ENCODE measurements at regions not wholly inside any gene's neighbourhood (a gene's known extent, or its start where the extent isn't known, plus 50 kb on each side); places are given as distances from the start of the nearest gene placed in this dataset.
"Not testable (repeated sequence)": the region's sequence is repeated elsewhere in the genome, so short reads cannot be mapped to it uniquely, and the experiment has no call there.

DNA sequence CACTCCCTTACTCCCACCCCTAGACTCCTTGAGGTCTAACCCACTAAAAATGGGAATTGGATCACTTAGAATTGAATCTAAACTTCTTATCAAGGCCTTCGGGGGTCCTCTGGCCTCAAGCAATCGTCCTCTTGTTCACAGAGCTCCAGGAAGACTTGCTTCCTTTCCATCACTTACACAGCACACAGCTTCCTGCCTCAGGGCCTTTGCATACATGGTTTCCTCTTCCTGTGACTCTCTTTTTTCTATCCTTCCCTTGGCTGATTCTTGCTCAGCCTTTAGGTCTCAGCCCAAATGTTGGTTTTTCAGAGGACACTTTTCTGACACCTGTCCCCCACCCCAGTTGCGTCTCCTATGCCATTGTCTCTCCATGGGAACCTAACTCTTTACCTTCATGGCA lies 50.0 kb upstream of the ALDH1B1 start:
- no peak for DNase-seq (ENCODE audit: low spot score)

GRCh38 chr9:38342096-38342495 lies 50.4 kb upstream of the ALDH1B1 start:
- no peak for DNase-seq (ENCODE audit: low spot score)

- DNase-seq (ENCODE audit: low spot score), result no peak
Observed at GRCh38 chr9:38339496-38339895, 53.0 kb upstream of the ALDH1B1 start.

GRCh38 chr9:38339087-38339486 lies 53.4 kb upstream of the ALDH1B1 start:
- DNase-seq (ENCODE audit: low spot score), result no peak

DNA sequence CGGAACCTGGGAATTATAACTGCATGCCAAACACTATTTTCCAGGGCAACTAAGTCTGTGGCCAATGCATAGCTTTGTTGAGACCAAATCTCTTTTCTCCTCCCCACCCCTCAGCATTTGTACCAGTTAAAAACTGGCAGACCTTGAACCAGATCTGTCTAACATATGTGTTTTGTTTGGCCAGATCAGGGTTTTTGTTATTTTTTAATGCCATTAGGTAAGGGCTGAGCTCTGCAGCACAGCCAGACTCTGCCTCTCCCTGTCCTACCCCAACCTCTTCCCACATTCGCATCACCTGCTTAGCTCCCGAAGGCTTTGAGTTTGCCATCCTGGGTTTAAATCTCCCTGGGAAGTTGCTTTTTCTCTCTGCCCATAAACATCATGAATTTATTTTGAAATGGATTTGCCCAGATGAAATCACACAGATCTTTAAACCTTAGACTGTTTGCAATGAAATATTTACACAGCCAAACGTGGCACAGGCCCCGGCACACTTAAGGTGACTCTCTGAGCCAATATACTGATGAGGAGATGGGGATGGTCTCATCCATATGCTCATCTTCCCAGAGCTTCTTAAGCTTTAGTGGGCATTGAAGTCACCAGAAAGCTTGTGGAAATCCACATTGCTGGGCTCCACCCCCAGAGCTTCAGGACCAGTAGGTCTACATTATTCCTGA lies 54.0 kb upstream of the ALDH1B1 start:
- DNase-seq (ENCODE audit: low spot score), result no peak

- DNase-seq (ENCODE audit: low spot score), result no peak
Observed at GRCh38 chr9:38337706-38338264, 54.7 kb upstream of the ALDH1B1 start.

DNA sequence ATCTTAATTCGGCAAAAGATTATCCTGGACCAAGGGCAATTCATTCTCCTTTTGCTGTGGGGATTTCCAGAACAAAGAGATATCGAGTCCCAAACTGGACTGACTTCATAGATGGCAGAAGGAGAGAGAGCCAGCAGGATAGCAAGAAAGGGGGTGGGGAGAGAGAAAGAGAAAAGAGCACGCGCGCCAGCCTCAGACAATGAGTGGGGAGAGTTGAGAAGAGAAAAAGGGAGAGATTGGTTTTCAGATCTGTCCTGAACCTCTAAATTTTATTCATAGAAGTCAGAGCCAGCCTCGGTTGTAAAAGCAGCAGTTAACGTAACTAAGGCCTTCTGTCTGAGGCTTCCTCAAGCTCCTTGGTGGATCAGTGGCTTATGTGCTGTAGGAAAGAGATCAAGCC lies 55.3 kb upstream of the ALDH1B1 start:
- DNase-seq (ENCODE audit: low spot score), result no peak

DNA sequence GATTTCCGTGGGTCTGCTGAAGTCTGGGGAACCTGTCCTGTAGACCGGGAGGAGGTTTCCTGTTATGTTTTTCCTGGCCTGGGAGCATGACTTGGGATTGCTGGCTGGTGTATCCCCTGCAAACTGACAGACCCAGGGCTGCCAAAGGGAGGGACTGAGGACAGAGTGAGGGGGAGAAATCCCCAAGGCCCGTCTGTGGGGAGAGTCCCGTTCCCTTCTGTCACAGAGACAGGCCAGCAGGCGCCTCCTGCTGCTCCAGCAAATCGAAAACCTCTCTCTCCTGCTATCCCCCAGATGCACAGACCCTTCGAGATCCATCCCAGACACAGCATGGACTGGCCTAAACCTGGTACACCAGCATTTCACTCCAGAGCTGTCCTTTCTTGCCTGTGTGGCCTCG lies 56.2 kb upstream of the ALDH1B1 start:
- no peak for DNase-seq (ENCODE audit: low spot score)

DNA sequence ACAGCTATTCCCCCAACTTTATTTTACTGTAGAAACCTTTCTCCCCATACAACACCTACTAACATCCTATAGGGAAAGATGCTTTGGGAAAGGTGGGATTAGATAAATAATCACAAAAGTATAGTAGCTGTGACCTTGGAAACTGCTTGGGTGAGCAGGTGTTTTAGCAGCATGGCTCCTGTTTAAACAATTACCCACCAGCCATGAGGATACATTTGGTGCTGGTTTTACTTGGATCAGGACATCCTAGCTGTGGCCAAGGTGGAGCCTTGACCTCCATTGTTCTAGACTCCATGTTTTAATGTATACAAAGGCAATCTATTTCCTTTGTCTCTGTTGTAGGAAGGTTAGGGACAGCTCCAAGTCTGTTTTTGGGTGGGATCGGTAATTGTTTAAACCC lies 56.8 kb upstream of the ALDH1B1 start:
- no peak for DNase-seq (ENCODE audit: low spot score)

DNA sequence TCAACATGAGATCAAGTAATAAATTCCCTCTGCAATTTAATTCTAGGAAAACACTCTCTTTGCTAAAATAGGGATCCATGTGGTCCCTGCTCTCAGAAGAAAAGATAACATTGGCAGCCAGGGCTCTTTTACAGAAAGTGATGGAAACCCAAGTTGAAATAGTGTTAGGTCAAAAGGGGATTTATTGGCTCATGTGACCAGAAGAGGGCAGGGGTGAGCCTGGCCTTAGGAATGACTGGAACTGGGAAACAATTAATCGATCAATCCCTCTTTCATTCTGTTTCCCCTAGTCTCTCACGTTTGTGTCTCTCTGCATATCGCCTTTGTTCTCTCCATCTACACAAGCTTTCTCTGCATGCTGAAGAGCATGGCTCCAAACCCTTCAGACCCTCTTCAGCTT lies 58.3 kb upstream of the ALDH1B1 start:
- DNase-seq (ENCODE audit: low spot score), result peak; percentile 7

GRCh38 chr9:38333047-38333446 lies 59.5 kb upstream of the ALDH1B1 start:
- no peak for DNase-seq (ENCODE audit: low spot score)

- DNase-seq (ENCODE audit: low spot score), result no peak
Observed at GRCh38 chr9:38332625-38333024, 59.9 kb upstream of the ALDH1B1 start.

DNA sequence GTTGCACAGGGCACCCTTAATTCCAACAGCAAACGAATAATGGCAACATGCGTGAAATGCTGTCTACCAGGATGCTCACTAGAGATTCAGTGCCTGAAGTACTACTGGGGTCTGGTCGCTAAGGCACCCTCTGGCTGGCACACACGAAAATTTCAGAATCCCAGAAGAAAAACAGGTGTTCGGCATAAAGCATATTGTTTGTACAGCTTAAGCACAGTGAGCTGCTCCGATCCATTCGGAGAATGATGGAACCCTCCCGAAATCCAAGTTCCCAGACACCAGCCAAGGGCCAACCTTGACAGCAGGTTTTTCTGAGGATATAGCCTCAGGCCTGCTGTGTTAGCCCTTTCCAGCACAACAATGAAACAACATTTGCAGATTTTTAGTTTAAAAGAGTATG lies 61.4 kb upstream of the ALDH1B1 start:
- no peak for DNase-seq (ENCODE audit: low spot score)

DNA sequence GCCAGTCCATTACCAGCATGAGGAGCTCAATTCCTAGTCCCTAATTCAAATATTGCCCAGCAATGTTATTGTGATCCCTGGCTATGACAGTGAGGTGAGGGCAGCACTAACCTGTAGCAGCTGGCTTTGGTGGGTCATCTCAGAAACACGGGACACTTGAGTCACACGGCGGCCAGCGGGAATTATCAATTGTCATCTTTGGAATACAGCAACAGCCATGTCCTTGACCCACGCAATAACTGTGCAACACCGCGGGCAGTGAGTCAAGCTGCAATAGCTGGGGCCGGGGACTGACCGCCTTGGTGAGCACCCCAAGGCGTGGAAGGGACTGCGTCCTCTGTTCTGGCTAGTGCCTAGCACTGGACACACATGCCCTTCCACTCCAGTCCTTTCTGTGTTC lies 62.5 kb upstream of the ALDH1B1 start:
- DNase-seq (ENCODE audit: low spot score), result no peak

- DNase-seq (ENCODE audit: low spot score), result no peak
Observed at GRCh38 chr9:38328765-38329164, 63.7 kb upstream of the ALDH1B1 start.

GRCh38 chr9:38326122-38326521 lies 66.4 kb upstream of the ALDH1B1 start:
- DNase-seq (ENCODE audit: low spot score), result no peak

DNA sequence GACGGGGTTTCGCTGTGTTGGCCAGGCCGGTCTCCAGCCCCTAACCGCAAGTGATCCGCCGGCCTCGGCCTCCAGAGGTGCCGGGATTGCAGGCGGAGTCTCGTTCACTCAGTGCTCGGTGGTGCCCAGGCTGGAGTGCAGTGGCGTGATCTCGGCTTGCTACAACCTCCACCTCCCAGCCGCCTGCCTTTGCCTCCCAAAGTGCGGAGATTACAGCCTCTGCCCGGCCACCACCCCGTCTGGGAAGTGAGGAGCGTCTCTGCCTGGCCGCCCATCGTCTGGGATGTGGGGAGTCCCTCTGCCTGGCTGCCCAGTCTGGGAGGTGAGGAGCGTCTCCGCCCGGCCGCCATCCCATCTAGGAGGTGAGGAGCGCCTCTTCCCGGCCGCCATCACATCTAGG lies 68.3 kb upstream of the ALDH1B1 start:
- DNase-seq (ENCODE audit: low spot score), result not testable (repeated sequence)

DNA sequence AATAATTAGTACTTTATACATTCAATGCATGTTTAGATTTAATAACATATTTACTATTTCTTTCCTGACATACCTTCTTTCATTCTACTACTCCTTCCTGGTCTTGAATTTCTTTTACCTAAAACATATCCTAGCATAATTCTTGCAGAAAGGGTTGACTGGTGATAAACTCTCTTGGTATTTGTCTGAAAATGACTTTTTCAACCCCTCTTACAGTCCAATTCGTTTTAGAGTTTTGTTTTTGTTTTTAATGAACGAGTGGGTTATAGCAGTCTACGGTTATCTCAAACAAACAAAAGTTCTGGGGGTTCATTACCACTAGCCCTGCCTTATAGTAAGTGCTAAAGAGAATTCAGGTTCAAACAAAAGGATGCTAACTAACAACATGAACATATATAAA lies 69.6 kb upstream of the ALDH1B1 start:
- no peak for DNase-seq (ENCODE audit: low spot score)

- DNase-seq (ENCODE audit: low spot score), result no peak
Observed at GRCh38 chr9:38319496-38320173, 72.9 kb upstream of the ALDH1B1 start.

- no peak for DNase-seq (ENCODE audit: low spot score)
Observed at GRCh38 chr9:38318759-38319495, 73.6 kb upstream of the ALDH1B1 start.

GRCh38 chr9:38316166-38316780 lies 76.2 kb upstream of the ALDH1B1 start:
- DNase-seq (ENCODE audit: low spot score), result no peak

DNA sequence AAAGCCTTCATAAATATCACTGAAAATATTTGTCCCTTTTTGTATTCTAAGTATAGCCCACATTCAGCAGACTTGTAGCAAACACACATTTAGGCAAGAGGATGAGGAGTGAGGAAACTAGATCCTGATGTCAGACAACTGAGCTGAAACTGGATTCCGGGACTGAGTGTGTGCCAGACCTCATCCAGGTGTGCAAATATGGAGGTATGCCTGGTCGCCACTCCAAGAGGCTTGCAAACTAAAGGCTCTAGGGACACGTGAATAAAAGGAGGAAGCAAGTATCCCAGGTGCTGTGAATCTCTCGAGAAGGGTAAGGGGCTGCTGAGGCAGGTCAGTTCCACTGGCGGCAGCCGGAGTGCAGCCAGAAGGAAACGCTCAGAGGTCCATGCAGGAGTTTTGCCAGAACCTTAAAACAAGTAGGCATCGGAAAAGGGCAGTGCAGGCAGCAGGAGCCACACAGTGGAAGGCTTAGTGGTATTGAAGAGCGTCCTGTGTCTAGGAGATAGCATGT lies 77.4 kb upstream of the ALDH1B1 start:
- no peak for DNase-seq (ENCODE audit: low spot score)

All from globus pallidus (tissue), 1 donor.